ENCODE measurements at regions not wholly inside any gene's neighbourhood (a gene's known extent, or its start where the extent isn't known, plus 50 kb on each side); places are given as distances from the start of the nearest gene placed in this dataset.

DNA sequence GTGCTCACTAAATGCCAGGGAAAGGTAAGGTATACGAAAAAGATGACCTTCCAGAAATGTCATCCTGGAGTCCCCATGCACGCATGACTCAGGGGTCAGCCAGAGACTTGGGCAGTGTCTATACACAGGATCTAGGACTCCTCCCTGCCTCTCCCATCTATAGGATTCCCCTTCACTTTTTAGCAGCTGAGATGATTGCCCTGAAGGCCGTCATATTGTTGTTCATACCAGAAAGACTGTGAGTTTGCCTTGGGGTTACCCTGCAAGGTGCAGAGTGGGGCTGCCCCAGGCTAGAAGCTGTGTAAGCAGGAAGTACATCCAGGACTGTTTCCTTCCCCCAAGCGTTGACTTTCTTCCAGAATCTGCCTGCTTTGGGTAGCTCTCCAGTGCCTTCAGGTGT is 55.1 kb upstream of the MAMLD1 start:
- H3K27me3 ChIP-seq (ENCODE audit: control insufficient read depth in 4 of 4, insufficient read depth in 4 of 4, low read length in 3 of 4): no peaks in the 10 kb centered on the region
- no peak overlapping the region for H3K27ac ChIP-seq (ENCODE audit: low read depth in 1 of 2, low read length in 2 of 2)
- no peak for TF ChIP-seq GABPA (IDR thresholded peaks at IDR 0.05 in 1 of 2, conservative IDR thresholded peaks at IDR 0.05 in 1 of 2)
- TF ChIP-seq EGR1 (IDR thresholded peaks at IDR 0.05; ENCODE audit: low read depth in 2 of 2): no peak
- no peak for TF ChIP-seq REST (IDR thresholded peaks at IDR 0.05)
- no peak for TF ChIP-seq RAD21 (IDR thresholded peaks at IDR 0.05)
- TF ChIP-seq TAF1 (conservative IDR thresholded peaks at IDR 0.05): no peak
- TF ChIP-seq, protein P1, sequence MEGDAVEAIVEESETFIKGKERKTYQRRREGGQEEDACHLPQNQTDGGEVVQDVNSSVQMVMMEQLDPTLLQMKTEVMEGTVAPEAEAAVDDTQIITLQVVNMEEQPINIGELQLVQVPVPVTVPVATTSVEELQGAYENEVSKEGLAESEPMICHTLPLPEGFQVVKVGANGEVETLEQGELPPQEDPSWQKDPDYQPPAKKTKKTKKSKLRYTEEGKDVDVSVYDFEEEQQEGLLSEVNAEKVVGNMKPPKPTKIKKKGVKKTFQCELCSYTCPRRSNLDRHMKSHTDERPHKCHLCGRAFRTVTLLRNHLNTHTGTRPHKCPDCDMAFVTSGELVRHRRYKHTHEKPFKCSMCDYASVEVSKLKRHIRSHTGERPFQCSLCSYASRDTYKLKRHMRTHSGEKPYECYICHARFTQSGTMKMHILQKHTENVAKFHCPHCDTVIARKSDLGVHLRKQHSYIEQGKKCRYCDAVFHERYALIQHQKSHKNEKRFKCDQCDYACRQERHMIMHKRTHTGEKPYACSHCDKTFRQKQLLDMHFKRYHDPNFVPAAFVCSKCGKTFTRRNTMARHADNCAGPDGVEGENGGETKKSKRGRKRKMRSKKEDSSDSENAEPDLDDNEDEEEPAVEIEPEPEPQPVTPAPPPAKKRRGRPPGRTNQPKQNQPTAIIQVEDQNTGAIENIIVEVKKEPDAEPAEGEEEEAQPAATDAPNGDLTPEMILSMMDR (IDR thresholded peaks at IDR 0.05; ENCODE audit: low read depth, low read length, missing input control): no peak
- TF ChIP-seq NR2F2 (IDR thresholded peaks at IDR 0.05): no peak
- TF ChIP-seq FOXA2 (IDR thresholded peaks at IDR 0.05): no peak
- H3K9ac ChIP-seq (ENCODE audit: low read depth in 1 of 2, low read length in 2 of 2): no peak overlapping the region
- WGBS: 91% methylated on average over 4 of the region's 4 CpGs
- H3K36me3 ChIP-seq (ENCODE audit: control insufficient read depth in 4 of 4, insufficient read depth in 3 of 4, low read depth in 1 of 4, low read length in 3 of 4): no peaks in the 10 kb centered on the region
- no peaks in the 10 kb centered on the region for H3K4me1 ChIP-seq (ENCODE audit: control insufficient read depth in 4 of 4, insufficient read depth in 4 of 4, low read length in 3 of 4)
- DNase-seq (ENCODE audit: low spot score): no peak
- H3K4me3 ChIP-seq (ENCODE audit: low read depth in 1 of 3, low read length in 3 of 3): no peak overlapping the region
- no peaks in the 10 kb centered on the region for H3K9me3 ChIP-seq (ENCODE audit: control insufficient read depth in 4 of 4, low read length in 3 of 4)

DNA sequence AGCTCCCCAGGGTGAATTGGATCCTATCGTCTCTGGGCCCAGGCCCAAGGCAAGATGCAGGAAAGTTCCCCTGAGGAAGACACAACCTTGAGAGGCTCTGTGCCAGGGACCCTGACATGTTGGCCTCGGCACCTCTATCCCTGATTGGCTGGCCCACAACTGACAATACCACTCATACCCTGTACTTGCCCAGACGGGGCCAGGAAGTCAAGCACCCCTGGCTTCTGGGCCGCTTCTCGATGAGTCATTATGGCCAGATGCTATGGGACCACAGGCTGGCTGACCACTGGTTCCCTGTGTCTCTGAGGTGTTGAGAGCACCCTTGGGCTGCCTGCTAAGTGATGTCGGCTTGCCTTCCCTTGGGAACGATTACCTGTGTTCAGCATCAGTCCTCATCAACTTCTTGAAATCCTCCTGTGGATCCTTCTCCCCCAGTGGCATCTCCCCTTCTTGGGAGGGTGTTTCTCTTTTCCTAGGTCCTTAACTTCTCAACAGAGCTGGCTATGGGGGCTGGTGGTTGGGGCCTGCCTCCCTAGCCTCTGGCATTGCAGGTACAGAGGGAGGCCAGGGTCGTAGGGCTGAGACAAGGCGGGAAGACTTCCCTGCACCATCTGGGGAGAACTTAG is 54.5 kb upstream of the MAMLD1 start:
- TF ChIP-seq GABPA (IDR thresholded peaks at IDR 0.05 in 1 of 2, conservative IDR thresholded peaks at IDR 0.05 in 1 of 2) (no peak), SP1 (IDR thresholded peaks at IDR 0.05) (no peak), RAD21 (IDR thresholded peaks at IDR 0.05) (no peak), RXRA (IDR thresholded peaks at IDR 0.05) (no peak), TAF1 (conservative IDR thresholded peaks at IDR 0.05) (no peak), FOXA1 (IDR thresholded peaks at IDR 0.05) (no peak), ZBTB33 (IDR thresholded peaks at IDR 0.05) (no peak), HNF4A (conservative IDR thresholded peaks at IDR 0.05) (no peak), JUND (IDR thresholded peaks at IDR 0.05) (no peak), YY1 (IDR thresholded peaks at IDR 0.05) (no peak), EGR1 (IDR thresholded peaks at IDR 0.05; ENCODE audit: low read depth in 2 of 2) (no peak), REST (IDR thresholded peaks at IDR 0.05) (no peak), FOXA2 (IDR thresholded peaks at IDR 0.05) (no peak), NR2F2 (IDR thresholded peaks at IDR 0.05) (no peak), HNF4G (IDR thresholded peaks at IDR 0.05) (no peak)
- TF ChIP-seq, protein P2, sequence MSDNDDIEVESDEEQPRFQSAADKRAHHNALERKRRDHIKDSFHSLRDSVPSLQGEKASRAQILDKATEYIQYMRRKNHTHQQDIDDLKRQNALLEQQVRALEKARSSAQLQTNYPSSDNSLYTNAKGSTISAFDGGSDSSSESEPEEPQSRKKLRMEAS (IDR thresholded peaks at IDR 0.05): no peak
- TF ChIP-seq, protein P3, sequence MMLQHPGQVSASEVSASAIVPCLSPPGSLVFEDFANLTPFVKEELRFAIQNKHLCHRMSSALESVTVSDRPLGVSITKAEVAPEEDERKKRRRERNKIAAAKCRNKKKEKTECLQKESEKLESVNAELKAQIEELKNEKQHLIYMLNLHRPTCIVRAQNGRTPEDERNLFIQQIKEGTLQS (IDR thresholded peaks at IDR 0.05): no peak
- TF ChIP-seq, protein P1 (IDR thresholded peaks at IDR 0.05; ENCODE audit: low read depth, low read length, missing input control): no peak
- 85% methylated on average over 9 of the region's 9 CpGs for WGBS
- no peak overlapping the region for H3K27ac ChIP-seq (ENCODE audit: low read depth in 1 of 2, low read length in 2 of 2)
- H3K4me3 ChIP-seq (ENCODE audit: low read depth in 1 of 3, low read length in 3 of 3): no peak overlapping the region
- H3K27me3 ChIP-seq (ENCODE audit: control insufficient read depth in 4 of 4, insufficient read depth in 4 of 4, low read length in 3 of 4): no peaks in the 10 kb centered on the region
- H3K9me3 ChIP-seq (ENCODE audit: control insufficient read depth in 4 of 4, low read length in 3 of 4): no peaks in the 10 kb centered on the region
- DNase-seq (ENCODE audit: low spot score): no peak
- no peak overlapping the region for H3K9ac ChIP-seq (ENCODE audit: low read depth in 1 of 2, low read length in 2 of 2)
- H3K36me3 ChIP-seq (ENCODE audit: control insufficient read depth in 4 of 4, insufficient read depth in 3 of 4, low read depth in 1 of 4, low read length in 3 of 4): no peaks in the 10 kb centered on the region
- no peaks in the 10 kb centered on the region for H3K4me1 ChIP-seq (ENCODE audit: control insufficient read depth in 4 of 4, insufficient read depth in 4 of 4, low read length in 3 of 4)
